ENCODE measurements at regions not wholly inside any gene's neighbourhood (a gene's known extent, or its start where the extent isn't known, plus 50 kb on each side); places are given as distances from the start of the nearest gene placed in this dataset.

GRCh38 chr22:48954781-48955311 is 872.8 kb downstream of the BRD1 start:
- DNase-seq (ENCODE audit: low read depth), result no peak

GRCh38 chr22:48953830-48954229 is 873.8 kb downstream of the BRD1 start:
- no peak for DNase-seq (ENCODE audit: low read depth)

DNA sequence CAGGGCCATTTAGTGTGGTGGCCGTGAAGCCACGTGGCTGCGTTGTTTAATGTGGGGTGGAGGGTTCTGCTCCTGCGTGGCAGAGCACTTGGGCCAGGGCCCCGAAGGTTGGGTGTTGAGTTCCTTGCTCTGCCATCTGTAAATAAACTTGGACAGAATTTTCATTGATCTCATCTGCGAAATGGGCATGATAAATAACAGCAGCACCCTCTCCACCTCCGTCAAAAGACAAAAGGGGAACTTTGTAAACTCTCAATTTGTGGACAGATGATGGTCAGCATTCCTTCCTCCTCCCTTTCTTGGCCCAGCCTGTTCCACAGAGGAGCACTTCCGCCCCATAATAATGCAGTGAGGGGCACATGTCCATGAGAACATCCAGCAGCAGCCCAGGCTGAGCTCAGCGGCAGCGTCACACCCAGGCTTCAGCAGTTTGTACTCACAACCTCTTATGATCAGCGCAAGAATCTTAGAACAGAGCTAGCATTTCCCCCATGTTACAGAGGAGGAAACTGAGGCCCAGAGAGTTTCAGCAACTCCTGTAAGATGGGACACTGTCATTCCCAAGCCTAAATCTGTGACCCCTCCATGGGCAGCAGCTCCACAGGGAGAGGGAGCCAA is 874.5 kb downstream of the BRD1 start:
- no peak for DNase-seq (ENCODE audit: low read depth)

DNA sequence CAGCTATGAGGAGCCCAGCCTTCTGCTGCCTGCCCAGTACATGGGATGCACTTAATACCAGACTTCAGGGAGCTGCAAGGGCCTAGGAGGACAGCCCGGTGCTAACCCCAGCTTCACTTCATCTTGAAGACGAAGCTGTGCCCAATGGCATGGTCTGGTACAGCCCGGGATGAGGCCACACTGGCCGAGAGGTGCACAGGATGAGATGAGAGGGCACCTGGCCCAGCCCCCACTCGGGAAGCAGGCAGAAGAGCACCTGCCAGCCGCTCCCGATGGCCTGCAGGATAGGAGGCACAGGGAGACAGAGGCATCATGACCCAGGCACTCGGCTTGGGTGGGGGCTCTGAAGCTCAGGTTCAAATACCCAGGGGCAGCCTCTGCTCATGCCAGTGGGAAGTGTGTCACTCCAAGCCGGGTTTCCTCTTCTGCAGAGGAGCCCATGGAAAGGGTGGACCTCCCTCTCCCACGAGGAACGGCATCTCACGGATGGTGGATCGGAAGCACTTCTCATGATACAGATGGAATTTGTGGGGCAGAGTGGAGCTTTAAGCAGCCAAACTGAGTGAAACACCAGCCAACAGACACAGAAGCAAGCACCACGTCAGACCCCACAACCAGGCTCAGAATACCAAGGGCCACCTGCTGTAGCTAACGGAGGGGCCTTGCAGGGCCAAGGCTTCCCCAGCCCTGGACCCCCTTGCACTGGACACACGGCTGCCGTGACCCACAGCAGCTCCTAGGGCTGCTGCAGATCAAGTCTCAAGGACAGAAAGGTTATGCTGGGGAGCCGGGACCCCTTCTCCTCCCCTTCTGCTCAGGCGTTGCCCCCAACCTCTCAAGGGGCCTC is 875.2 kb downstream of the BRD1 start:
- no peak for DNase-seq (ENCODE audit: low read depth)

DNA sequence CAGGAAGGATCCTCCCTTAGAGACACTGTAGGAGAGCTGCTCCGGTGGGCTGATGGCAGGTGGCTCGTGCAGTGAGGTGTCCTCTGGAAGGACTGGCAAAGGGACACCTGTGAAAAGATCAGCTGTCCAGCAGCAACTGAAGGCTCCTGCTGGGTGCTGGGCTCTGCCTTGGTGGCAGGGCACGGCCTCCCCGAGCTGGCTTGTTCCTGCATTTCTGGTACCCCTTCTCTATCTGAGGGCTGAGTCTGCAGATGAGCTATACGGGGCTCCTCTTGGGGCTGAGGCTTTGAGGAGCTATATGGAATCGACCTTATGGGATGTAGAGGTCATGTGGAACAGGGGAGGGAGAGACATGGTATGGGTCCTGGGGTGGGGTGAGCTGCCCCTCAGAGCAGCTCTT is 875.8 kb downstream of the BRD1 start:
- DNase-seq (ENCODE audit: low read depth), result no peak

DNA sequence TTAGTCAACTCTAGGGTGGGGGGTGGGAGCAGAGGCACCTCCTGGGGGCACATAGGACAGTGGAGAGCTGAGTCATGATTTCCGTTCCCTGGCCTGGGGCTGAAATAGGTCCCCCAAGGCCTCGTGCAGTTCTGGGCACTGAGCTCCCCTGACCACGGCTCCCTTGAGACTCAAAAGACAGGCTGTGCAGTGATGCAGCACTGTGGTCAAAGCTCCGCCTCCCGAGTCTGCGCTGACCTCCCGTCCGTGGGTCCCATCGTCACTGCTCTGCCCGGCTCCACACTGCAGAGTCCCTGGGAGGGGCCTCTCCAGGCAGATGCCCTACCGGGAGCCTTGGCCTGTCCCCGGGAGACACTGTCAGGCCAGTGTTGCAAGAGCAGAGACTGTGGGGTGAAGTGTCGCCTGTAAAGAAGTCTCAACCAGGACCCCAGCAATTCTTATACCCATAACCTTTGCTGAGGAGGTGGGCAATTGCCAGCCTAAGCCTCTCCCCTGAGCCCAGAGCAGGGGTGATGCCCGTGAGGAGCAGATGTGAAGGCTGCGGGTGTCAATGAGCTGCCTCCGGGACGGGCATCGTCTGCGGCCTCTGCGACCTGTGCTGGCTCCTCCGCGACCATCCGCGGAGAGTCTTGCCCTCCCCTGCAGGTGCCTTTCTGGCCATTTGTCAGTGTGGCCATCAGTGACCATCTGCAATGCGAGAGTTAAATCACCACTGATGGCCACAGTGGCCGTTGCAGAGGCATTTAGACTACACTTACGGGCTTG is 877.3 kb downstream of the BRD1 start:
- DNase-seq (ENCODE audit: low read depth), result no peak

GRCh38 chr22:48949375-48950149 is 878.1 kb downstream of the BRD1 start:
- no peak for DNase-seq (ENCODE audit: low read depth)

DNA sequence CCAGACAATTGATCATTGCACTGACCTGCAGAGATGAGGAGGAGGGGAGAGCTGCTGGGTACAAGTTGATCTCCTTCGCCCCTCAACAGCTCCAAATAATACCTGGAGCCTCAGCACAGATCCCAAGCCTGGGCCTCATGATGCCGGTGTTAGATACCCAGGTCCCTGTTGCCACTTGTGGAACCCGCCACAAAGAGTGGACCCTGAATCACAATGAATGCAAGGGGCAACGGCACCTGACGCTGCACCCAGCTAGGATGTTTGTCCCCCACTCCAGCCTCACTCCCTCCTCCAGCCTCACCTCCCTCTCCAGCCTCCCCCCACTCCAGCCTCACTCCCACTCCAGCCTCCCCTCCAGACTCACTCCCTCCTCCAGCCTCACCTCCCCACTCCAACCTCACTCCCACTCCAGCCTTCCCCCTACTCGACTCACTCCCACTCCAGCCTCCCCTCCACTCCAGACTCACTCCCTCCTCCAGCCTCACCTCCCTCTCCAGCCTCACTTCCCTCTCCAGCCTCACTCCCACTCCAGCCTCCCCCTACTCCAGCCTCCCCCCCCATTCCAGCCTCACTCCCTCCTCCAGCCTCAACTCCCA is 879.0 kb downstream of the BRD1 start:
- DNase-seq (ENCODE audit: low read depth), result no peak

- no peak for DNase-seq (ENCODE audit: low read depth)
Observed at GRCh38 chr22:48947636-48948035, 880.0 kb downstream of the BRD1 start.

DNA sequence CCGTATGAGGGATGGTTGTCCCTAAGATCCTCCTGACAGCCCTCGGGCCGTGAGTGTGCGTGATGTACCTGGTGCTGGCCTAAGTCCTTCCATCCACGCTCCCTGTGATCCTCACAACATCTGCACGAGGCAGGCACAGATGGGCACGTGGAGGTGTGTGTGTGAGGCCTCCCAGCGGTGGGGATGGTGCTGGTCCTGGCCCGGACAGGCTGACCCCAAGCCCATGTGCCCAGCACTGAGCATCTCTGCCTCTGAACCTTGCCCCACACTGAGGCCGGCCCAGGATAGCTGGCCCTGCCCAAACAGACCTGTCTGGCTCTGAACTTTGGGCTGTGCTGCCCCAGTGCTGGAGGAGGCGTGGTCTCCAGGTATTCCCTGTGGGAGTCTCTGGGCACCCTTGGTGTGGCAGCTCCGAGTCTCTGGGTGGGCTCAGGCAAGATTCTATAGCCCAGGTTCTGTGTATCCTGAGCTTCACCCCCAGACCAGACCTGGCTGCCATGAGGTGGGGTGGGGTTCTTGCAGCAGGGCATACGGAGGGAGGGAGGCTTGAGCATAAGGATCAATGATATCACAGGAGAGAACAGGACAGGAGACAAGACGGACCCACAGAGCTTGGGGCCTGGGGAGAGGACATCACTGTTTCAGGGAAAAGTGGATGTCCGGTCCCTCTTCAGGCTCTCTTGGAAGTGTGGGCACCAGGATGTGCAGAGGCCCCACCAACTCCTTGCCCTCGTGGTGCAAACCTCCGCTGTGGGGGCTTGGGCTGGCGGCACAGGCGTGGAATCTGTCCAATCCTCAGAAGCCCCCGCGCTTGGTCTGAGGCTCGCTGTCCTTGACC is 881.8 kb downstream of the BRD1 start:
- DNase-seq (ENCODE audit: low read depth), result no peak

DNA sequence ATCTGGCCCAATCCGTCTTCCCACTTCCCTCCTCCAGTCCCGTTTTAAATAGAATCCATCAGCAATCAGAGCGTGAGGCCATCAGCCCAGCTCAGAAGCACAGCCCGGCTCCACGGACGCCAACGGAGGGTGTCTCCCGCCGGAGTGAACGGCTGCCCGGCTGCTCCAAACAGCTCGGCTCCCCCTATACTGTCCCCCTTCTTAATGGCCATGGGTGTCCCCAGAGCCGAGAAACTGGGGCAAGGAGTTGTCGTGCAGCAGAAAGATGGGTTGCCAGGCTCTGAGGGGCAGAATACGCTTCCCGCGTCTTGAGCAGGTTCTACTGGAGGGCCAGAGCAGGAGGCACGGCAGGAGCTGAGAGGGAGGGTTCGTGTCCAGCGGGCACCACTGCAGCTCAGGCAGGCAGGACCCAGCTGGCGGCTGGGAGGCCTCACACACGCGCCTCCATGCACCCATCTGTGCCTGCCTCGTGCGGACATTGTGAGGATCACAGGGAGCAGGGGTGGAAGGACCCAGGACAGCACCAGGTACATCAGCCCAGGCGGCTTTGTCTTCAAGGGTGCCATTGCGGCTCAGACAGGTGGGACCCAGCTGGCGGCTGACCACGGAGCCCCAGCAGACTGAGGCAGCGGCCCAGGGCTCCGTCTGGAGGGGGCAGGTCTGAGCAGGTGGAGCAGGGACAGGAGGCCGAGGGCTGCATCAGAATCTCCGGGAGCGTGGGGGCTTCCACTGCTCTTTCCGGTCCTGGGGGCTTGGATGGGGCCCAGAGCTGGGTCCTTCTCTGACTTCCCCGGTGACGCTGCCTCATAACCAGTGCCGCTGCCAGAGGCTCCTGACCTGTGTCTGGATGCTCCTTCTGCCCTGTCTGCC is 882.7 kb downstream of the BRD1 start:
- no peak for DNase-seq (ENCODE audit: low read depth)

DNA sequence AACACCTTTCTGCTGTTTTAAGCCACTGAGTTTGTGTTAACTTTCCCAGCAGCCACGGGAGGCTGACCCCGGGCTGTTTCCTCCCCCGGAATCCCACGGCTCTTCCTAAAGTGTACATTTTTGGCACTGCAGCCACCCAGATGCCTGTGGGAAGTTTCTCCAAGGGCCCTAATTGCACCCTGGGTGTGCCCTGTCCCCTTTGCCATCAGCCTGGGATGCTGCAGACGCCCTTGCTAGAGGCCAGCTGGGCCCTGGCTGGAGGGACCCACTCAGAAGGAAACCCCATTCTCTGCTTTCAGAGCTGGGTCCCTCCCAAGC is 883.3 kb downstream of the BRD1 start:
- DNase-seq (ENCODE audit: low read depth), result no peak

GRCh38 chr22:48943567-48944432 is 883.9 kb downstream of the BRD1 start:
- DNase-seq (ENCODE audit: low read depth), result no peak

DNA sequence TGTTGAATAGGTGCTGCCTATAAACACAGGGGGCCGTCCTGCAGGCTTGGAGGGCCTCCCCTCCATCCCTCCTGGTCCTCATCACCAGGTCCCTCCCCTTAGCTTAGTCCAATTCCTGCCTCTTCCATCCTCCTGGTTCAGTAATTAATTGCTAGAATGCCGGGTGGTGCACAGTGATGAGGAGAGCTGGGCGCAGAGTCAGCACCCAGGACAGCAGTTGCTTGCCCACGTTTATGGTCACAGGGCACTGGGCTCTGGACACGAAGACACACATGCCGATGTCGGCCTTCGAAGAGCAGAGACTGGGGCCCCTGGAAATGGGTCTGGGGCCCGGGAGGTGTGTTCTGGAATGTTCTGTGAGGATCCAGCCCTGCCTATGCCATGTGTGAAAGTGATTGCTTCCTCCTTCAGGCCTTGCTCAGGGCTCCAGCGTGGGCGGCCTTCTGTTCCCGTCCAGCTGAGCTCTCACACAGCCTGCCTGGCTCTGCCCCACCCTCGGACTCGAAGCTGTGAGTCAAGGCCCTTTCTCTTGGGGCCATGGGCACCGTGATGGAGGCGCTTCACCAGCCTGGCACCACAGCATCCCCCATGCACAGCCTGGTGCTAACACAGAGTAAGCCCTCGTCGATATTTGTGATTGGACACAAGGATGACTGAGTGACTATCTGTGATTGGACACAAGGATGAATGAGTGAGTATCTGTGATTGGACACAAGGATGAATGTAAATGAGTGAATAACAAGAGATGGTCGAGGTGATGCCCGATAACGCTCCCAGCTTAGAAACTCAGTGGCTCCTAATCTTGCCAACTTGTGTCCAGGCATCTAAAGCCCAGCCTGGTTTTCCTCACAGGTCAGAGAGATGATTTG is 884.7 kb downstream of the BRD1 start:
- no peak for DNase-seq (ENCODE audit: low read depth)

- DNase-seq (ENCODE audit: low read depth), result no peak
Observed at GRCh38 chr22:48941903-48942575, 885.6 kb downstream of the BRD1 start.

- DNase-seq (ENCODE audit: low read depth), result no peak
Observed at GRCh38 chr22:48941033-48941902, 886.4 kb downstream of the BRD1 start.

All from non-pigmented ciliary epithelial cell (primary cell).